Lung (tissue), 11 donors: ENCODE measurements at regions not wholly inside any gene's neighbourhood (a gene's known extent, or its start where the extent isn't known, plus 50 kb on each side); places are given as distances from the start of the nearest gene placed in this dataset.

ENCODE experiments used
- ATAC-seq: fragments of 200-7000 bp; cut with Tn5 transposase; one replicate; pipeline ENCODE4 v1.9.1; 2020; ENCODE audit warnings: moderate number of reproducible peaks; ENCODE audit not compliant: insufficient read depth, low FRiP score
- DNase-seq, 3 donors: peaks; one replicate each; pipeline ENCODE4 v3.0.0-alpha.2; 2013 to 2017
- H3K27ac ChIP-seq, 2 donors: one replicate each; pipeline ENCODE4 v1.5.1; 2013; ENCODE audit warnings: mild to moderate bottlenecking in 2 of 2, moderate library complexity in 2 of 2, control low read depth in 1 of 2, inconsistent platforms in 1 of 2, low read depth in 1 of 2, low read length in 1 of 2
- H3K27me3 ChIP-seq, 3 donors: one replicate each; pipeline ENCODE4 v1.5.1; 2013; ENCODE audit warnings: low read length in 2 of 3; ENCODE audit not compliant: control insufficient read depth in 3 of 3, insufficient read depth in 3 of 3
- H3K36me3 ChIP-seq, 4 donors: one replicate each; pipeline ENCODE4 v1.5.1; 2013; ENCODE audit warnings: low read length in 4 of 4, mild to moderate bottlenecking in 1 of 4, moderate library complexity in 1 of 4; ENCODE audit not compliant: control insufficient read depth in 4 of 4, insufficient read depth in 4 of 4
- H3K4me1 ChIP-seq, 5 donors: one replicate each; pipeline ENCODE4 v1.5.1; 2013; ENCODE audit warnings: low read length in 5 of 5, mild to moderate bottlenecking in 2 of 5, moderate library complexity in 1 of 5; ENCODE audit not compliant: control insufficient read depth in 5 of 5, insufficient read depth in 5 of 5
- H3K4me3 ChIP-seq: one replicate; pipeline ENCODE4 v1.5.1; 2013; ENCODE audit warnings: mild to moderate bottlenecking, control low read depth, moderate library complexity
- H3K9ac ChIP-seq, 2 donors: one replicate each; pipeline ENCODE4 v1.5.1; 2013; ENCODE audit warnings: low read length in 2 of 2, control low read depth in 1 of 2; ENCODE audit not compliant: insufficient read depth in 1 of 2
- H3K9me3 ChIP-seq, 4 donors: one replicate each; pipeline ENCODE4 v1.5.1; 2013; ENCODE audit warnings: low read length in 3 of 4, mild to moderate bottlenecking in 1 of 4, moderate library complexity in 1 of 4; ENCODE audit not compliant: control insufficient read depth in 4 of 4, insufficient read depth in 3 of 4
- WGBS, 2 donors: extraction: QIAGEN DNeasy Blood & Tissue Kit; methylation state at CpG; one replicate each; pipeline ENCODE4 v1.1.7; 2013; 5-methylcytosine and 5-hydroxymethylcytosine counted together
- TF ChIP-seq, protein P1 (sequence below): IDR thresholded peaks from 2 replicates; pipeline ENCODE4 v1.5.1; 2012; ENCODE audit warnings: mild to moderate bottlenecking; ENCODE audit errors: control extremely low read depth, extremely low read depth
- donor health status: control.
- donor health status: control.
- donor health status: Bipolar disorder and iron deficiency.
- donor health status: healthy.
- donor health status: DM: yes; HTN: yes; CAD: no.

DNA sequence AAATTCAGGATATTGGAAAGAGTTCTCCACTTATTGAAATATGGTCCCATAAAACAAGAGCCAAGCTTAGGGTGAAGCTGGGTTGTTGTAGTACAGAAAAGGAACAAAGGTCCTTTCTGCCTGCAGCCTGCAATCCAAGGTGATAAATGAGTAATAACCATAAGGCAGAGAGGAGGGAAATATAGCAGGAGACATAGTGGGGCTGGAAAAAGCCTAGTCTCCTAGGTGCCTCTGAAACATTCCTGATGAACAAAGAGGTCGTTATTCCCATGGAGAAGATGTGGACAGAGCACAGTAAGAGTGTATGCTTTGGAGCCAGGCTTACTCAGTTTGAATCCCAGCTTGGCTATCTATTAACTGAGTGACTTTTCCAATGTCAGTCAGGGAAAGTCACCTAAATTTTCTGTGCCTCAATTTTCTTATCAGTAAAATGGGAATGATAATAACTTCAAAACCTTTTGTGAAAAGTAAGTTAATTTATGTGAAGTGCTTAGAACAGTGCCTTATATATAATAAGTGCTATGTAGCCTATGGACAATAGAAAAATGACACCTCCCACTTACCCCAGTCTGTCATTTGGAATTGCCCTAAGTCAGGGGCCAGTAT lies 110.8 kb upstream of the GRIN3A start:
- DNase-seq (peak in 1 of 3 donors; percentile 40), ATAC-seq (no peak)

DNA sequence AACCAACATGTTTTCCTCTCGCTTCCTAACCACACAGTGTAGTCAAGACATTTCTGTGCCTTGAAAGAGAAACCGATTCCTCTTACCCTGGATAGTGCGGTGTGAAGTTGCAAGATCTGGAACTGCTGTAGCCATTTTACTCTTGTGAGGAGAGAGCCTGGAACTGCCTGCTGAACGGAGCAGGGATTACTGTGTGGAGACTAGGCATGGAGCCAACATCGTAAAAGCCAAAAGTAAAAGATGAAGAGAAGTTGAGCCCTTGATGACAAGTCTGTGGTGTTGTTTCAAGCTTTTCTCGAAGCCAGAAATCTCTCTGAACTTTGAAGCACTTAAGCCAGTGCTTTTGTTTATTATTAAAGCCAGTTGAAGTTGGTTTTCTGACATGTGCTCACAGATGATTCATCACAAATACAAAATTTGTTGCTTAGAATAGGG lies 110.1 kb upstream of the GRIN3A start:
- WGBS, 2 donors = 55 to 68% methylated on average over 6 of the region's 6 CpGs
- H3K4me3 ChIP-seq = no peak overlapping the region
- H3K36me3 ChIP-seq = no peaks in the 10 kb centered on the region
- TF ChIP-seq, protein P1, sequence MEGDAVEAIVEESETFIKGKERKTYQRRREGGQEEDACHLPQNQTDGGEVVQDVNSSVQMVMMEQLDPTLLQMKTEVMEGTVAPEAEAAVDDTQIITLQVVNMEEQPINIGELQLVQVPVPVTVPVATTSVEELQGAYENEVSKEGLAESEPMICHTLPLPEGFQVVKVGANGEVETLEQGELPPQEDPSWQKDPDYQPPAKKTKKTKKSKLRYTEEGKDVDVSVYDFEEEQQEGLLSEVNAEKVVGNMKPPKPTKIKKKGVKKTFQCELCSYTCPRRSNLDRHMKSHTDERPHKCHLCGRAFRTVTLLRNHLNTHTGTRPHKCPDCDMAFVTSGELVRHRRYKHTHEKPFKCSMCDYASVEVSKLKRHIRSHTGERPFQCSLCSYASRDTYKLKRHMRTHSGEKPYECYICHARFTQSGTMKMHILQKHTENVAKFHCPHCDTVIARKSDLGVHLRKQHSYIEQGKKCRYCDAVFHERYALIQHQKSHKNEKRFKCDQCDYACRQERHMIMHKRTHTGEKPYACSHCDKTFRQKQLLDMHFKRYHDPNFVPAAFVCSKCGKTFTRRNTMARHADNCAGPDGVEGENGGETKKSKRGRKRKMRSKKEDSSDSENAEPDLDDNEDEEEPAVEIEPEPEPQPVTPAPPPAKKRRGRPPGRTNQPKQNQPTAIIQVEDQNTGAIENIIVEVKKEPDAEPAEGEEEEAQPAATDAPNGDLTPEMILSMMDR = no peak
- no peaks in the 10 kb centered on the region for H3K27me3 ChIP-seq
- H3K9ac ChIP-seq = no peak overlapping the region
- H3K4me1 ChIP-seq = peaks cover 0 to 12% (median 0%) of the 10 kb centered on the region in 5 donors
- ATAC-seq = no peak
- peak; percentile 47 to 93 (median 85) for DNase-seq
- H3K9me3 ChIP-seq = no peaks in the 10 kb centered on the region
- H3K27ac ChIP-seq = no peak overlapping the region

More for the DNA sequence above, 110.8 kb upstream of the GRIN3A start:
- H3K27ac ChIP-seq = no peak overlapping the region
- no peaks in the 10 kb centered on the region for H3K9me3 ChIP-seq
- no peak overlapping the region for H3K4me3 ChIP-seq
- 34 to 43% methylated on average over 1 of the region's 1 CpG for WGBS, 2 donors
- no peak overlapping the region for H3K9ac ChIP-seq
- H3K36me3 ChIP-seq = no peaks in the 10 kb centered on the region
- peaks cover 0 to 12% (median 0%) of the 10 kb centered on the region in 5 donors for H3K4me1 ChIP-seq
- TF ChIP-seq, protein P1 = no peak
- no peaks in the 10 kb centered on the region for H3K27me3 ChIP-seq

DNA sequence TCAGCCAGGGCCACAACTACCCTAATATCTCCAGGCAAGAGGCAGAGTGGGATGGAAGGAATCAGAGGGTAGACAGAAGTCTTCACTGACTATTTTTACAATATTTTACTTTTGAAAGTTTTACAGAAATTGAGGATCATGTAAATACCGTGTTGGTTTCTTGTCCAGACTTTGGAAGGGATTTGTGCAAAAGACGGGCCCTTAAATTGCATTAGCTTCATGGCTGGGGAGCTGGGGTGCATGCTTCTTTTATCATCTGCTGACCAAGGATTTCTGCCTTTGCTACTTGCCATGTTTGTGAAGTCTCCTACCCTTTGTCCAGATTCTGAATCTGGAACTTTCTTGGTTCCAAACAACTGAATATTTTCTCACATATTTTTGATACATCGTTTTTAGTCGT lies 107.7 kb upstream of the GRIN3A start:
- DNase-seq (no peak), ATAC-seq (no peak)
- Histone ChIP-seq H3K9ac (no peak overlapping the region), H3K9me3 (no peaks in the 10 kb centered on the region), H3K27ac (no peak overlapping the region), H3K36me3 (no peaks in the 10 kb centered on the region), H3K27me3 (no peaks in the 10 kb centered on the region), H3K4me1 (peaks cover 0 to 12% (median 0%) of the 10 kb centered on the region in 5 donors), H3K4me3 (no peak overlapping the region)
- WGBS, 2 donors = 83 to 85% methylated on average over 4 of the region's 4 CpGs
- TF ChIP-seq, protein P1 = no peak
